Ovary (tissue), 3 donors: ENCODE measurements at regions not wholly inside any gene's neighbourhood (a gene's known extent, or its start where the extent isn't known, plus 50 kb on each side); places are given as distances from the start of the nearest gene placed in this dataset.

Experiments used
- CTCF ChIP-seq, 3 donors: fragments of 450-650 bp in 2 of 3; fragments of 200-600 bp in 1 of 3; IDR thresholded peaks; one replicate each; pipeline versions ENCODE4 v1.5.1 to v1.8.0; 2016 to 2022; ENCODE audit warnings: antibody characterized with exemption in 3 of 3, mild to moderate bottlenecking in 1 of 3
- POLR2A ChIP-seq: fragments of 450-650 bp; IDR thresholded peaks from one replicate; pipeline ENCODE4 v1.6.1; 2017; ENCODE audit warnings: antibody characterized with exemption, mild to moderate bottlenecking, moderate library complexity
- donor health status: DM: no; HTN: no; CAD: no.

GRCh38 chr6:6875818-6876470 is 231.8 kb upstream of the RREB1 start:
- TF ChIP-seq CTCF (IDR thresholded peaks at IDR 0.05) (no peak), POLR2A (no peak)
